ENCODE measurements at regions not wholly inside any gene's neighbourhood (a gene's known extent, or its start where the extent isn't known, plus 50 kb on each side); places are given as distances from the start of the nearest gene placed in this dataset.
"Not testable (repeated sequence)": the region's sequence is repeated elsewhere in the genome, so short reads cannot be mapped to it uniquely, and the experiment has no call there.

DNA sequence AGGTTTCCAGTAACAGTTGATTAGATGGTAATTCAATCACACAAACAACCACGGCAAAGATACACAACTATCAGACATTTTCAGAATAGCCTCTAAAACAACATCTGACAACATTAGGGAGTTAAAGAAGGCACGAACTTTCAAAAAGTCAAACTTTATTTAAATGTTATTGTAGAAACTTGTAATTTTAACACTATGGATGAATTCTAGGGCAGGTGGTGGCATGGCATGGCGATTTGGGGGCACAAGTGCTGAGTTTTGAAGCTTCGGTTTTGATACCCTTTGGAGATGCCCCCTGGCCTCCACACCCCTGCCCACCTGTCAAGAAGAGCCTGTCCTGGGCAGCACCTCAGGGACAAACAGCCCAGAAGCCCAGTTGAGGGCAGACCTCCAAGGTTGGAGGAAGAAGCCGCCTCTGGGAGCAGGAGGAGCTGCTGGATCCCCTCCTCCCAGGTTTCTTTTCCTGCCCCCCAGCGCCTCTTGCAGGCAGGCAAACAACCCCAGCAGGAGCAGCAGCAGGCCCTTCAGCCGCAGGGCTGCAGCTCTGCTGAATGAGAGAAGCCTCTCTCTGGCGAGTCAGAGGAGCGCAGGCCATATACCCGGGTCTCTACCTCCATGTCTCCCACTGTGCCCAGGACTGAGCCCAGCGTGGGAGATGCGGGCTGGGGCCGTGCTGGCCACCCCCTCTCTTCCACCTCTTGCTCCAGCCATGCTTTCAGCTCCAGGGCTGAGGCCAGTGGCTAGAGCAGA lies 102.1 kb upstream of the IGLL5 start:
- no peak for DNase-seq

DNA sequence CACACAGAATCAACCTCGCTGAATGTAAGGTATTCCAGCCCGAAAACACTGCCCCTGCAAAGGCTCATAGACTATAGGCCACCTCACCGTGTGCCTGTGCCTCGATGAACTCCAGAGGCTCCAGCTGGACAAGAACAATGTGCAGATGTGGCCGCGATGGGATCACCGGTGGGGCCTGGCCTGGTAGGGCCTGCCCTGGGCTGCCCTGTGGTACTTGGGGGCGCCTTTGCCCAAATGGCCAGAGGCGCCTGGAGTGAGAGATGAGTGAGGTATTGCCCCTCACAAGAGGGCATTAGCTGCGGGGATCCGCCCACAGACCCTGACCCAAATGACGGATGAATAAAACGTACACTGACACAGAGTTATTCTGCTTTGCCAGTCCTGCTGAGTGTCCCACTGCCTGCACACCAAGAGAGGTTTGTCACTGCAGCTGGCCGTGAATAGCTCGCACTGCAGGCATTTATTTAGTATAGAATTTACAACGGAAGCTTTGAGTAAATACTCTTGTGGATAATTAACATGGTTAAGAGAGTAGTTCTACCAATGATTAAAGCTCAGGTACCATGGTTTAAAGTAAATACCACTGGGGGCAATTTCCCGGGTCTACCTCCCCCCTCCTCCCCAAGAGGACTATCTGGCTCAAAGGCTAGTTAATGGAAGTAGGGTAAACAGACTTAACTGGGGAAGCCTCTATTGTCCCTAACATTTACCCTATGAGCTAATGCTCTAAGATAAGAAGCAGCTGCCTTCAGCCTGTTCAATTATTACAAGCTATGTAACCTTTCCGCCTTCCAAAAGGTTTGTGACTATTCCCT lies 101.1 kb upstream of the IGLL5 start:
- no peak for DNase-seq

DNA sequence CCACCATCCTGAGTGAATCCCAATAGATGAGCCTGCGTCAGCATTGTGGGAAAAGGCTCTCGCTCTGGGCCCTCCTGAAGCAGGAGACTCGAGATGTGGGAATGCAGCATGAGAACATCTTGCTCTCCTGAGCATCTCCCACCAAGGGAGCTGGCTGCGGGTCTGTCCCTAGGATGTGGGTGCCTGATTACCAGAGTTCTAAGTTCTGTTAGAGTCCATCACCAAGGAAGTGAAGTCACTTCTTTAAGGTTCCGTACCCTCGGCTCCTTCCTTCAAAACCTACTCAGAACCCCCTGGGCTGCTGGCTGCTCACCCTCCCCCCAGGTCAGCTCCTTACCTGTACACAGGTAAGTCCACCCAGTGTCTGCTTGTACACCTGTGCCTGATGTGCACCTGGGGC lies 100.5 kb upstream of the IGLL5 start:
- no peak for DNase-seq

DNA sequence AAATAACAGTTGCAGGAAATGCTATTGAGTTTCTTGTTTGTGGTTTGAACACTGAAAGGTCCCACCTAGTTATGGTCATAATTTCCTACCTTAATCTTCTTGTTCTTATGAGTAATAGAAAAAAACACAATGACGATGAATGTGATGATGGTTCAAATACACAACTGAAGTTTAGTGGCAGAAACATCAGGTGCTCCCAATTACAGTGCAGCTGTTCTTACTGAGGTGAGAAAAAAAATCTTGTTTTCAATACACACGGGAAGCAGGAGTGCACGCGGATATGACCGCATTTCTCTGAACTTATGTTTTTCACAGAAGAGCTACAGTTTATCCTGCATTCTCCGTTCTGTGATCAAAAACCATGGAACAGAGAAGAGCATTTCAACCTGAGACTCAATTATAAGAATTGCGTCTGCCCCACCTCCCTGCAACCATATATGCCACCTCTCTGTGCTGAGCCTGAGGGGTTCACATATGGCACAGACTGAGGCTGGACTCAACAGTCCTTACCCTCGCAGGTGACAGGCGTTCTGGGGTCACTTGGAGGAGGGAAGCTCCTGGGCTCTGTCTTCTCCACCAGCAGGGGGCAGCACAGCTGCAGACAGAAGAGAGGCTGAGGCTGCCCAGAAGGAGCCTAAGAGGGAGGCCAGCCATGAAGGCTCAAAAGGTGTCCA lies 99.7 kb upstream of the IGLL5 start:
- peak; percentile 29 for DNase-seq

DNA sequence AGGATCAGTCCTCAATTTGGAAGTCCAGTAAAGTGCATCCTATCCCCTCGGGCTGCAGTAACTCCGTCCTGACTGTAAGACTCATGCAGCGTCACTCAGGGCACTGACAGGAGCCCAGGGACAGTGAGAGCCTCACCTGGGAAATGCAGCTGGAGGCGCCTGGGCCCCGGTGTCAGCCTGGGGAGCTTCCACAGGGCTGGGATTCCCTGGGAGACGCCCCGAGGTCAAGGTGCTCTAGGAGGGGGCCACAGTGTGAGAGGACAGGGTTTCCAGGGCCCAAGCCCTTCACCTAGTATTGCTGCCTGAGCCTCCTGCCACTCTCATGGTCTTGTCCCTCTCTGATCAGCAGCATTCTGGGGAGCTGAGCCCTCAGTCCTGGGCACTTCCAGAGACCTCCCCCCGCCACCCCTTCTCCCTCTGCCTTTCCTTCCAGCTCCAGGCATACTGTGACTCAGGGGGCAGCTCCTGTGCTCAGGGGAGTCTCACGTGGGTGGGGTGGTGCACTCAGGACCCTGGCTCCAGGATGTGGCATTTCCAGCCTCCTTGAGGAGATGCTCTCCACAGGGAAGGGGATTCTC lies 99.1 kb upstream of the IGLL5 start:
- no peak for DNase-seq

DNA sequence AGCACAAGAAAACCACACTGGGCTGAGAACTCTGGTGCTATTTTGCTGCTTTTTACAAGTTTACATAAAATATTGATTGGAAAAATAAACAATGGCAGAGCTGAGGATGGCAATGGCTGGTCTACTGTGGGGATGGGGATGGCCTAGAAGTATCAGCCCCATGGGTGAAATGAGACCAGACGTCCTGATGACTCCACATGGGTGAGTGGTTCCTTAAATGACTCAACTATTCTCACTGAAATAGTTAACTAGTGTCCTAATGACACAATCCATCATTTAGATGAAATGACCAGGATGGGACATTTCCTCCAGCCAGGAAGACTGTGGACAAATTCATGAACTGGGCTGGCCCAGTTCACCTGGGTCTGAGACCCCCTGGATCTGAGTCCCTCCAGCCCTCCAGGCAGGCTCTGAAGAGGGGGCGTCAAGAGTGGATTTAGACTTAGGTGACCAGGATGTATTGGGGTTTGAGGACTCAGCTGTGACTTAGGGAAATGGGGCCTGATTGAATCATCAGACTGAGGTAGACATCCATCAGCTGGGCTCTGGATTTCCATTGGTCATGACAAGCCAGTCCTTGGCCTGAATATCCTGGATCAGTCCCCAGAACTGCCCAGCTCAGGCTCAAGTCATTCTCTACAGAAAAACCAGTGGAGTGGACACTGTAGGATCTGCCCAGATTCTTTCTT lies 98.2 kb upstream of the IGLL5 start:
- no peak for DNase-seq

DNA sequence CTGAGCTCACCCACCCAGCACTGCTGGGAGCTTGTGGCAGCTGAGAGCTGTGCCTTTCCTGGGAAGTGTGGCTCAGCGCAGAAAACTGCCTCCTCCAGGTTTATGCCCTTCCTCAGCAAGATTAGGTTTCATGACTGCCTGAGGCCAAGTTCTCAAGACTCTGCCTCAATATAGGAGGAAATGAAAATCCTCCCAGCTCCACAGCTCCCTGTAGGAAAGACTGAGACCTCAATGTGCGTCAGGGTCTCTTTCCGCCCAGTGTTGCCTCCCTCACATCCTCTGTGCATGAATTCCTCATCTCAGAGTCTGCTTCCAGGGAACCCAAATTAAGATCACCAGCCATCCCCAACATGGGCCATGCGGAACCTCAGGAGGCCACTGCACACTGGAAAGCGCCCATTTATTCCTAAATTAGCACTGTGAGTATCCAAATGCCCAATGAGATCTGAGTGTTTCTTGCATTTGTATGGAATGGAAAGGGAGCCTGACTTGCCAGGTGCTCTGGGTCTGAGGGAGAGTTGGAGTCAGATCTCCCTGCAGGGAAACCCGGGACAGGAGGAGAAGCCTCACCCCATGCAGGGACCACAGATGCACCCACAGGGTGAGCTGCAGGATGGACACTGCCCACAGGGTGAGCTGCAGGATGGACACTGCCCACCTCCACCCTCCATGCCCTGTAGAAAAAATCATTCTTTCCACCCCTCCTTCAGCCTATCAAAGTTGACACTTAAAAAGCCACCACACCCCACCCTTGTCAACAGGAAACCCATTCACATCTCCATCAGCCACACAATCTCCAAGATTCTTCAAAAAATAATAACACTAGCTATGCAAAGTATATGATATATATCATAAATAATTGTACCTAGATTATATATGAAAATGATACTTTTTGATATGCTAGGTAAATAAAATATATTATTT lies 97.4 kb upstream of the IGLL5 start:
- DNase-seq, result no peak

DNA sequence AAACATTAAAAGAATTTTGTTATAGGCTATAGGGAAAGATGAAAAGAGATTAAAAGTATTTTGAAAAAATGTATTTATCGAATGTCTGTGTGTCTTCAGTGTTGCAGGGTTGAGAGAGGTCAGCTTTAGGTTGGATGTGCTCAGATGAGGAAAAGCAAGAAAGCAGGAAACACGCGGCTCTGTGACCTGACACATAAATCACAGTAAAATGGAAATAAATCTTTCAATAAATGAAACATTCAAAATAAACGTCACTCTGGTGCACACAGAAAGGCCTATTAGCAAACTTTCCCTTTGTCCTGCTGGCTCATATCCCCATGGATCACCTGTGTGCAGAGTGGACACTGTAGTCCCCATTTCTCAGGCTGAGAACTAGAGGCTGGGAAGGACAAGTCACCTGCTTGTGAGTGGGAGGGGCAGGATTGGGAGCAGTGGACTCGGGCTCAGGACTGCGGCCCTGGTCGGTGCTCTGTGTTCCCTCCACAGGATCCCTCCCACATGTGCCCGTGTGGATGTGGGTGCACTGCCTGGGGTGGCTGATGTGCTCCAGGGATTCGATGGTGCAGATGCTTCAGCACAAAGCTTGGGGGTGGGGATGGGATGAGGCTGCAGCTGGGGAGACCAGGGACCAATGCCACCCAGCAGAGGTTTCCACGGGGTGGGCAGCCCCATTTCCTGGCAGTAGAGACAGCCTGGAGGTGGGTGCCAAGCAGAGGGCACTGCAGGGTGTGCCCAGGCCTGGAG lies 96.0 kb upstream of the IGLL5 start:
- no peak for DNase-seq

DNA sequence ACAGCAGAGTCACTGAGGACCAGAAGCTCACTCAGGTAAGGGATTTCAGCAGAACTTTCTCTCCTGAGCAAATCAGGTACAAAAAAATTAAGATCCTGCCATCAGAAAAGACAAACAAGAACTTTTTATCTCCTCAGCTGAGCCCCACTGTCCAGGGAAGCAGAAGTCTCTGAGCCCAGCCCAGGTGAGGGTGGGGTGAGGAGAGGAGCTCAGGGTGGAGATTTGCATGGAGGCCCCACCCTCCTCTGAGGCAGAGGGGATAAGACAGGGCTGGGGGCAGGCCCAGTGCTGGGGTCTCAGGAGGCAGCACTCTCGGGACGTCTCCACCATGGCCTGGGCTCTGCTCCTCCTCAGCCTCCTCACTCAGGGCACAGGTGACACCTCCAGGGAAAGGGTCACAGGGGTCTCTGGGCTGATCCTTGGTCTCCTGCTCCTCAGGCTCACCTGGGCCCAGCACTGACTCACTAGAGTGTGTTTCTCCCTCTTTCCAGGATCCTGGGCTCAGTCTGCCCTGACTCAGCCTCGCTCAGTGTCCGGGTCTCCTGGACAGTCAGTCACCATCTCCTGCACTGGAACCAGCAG lies 95.3 kb upstream of the IGLL5 start:
- not testable (repeated sequence) for DNase-seq

DNA sequence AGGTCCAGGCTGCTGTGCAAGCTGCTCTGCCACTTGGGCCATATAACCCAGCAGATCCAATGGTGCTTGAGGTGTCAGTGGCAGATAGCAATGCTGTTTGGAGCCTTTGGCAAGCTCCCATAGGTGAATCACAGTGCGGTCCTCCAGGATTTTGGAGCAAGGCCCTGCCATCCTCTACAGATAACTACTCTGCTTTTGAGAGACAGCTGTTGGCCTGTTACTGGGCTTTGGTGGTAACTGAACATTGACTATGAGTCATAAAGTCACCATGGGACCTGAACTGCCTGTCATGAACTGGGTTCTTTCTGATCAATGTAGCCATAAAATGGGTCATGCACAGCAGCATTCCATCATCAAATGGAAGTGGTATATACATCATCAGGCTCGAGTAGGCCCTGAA lies 92.0 kb upstream of the IGLL5 start:
- not testable (repeated sequence) for DNase-seq

DNA sequence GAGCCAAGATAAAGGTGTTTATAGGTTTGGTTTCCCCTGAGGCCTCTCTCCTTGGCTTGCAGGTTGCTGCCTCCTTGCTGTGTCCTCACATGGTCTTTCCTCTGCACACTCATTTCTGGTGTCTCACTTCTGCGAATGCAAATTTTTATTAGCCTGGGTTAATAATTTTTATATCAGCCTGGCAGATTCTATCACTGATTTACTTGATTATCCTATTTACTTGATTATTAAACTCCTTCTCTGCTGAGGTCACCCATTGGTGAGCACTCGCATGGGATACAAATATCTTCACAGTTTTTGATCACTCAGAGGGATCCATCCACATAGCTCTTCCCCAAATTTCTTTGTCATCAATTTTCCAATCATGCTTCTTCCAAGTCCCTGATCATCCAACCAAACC lies 90.9 kb upstream of the IGLL5 start:
- no peak for DNase-seq

DNA sequence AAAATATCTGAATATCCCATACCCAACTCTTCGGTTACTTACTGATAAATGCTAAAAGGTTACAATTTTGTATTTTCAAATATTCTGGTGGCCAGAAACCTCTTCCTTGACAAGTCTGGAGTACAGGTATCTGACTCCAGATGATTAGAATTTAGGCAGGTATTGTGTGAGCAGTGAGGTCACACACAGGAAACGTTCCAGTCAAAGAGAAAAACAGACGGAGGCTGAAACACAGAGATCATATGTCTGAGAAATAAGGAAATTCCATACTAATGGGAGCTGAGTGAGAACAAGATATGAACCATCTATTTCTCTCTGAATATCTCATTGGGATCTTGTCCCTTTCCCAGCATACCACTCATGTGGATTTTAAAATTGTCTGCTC lies 89.4 kb upstream of the IGLL5 start:
- no peak for DNase-seq

DNA sequence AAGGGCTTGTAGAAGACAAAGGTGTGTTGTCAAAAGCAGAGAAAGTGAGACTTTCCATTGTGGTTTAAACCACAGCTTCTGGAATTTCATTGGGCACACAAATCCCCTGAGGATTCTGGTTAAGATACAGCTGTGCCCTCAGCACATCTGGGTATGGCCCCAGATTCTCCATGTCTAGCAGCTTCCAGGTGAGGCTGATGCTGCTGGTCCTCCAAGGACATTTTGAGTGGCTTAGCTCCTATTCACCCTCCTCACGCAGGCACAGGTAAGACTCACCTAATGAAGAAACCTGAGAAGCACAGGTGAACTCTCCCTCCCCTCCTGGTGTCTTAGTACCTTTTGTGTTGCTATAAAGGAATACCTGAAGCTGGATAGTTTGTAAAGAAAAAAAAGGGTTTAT lies 88.9 kb upstream of the IGLL5 start:
- DNase-seq, result no peak

DNA sequence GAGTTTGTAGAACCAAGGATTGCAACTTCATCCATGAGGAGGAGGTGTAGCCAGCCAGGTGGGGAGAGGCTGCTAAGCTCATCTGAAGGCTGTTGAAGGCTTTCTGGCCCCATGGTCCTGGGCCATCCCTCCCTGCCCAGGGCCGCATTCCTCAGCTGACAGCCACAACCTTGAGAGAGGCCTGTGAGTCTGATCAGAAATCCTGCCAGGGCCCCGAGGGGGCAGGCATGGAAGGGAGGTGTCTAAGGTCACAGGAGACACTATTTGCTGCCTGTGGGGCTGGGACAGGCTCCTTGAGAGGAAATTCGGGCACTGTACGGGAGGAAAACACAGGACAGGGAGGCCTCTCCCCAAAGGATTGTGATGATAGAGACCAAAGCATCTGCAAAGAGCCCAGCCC lies 88.1 kb upstream of the IGLL5 start:
- no peak for DNase-seq

DNA sequence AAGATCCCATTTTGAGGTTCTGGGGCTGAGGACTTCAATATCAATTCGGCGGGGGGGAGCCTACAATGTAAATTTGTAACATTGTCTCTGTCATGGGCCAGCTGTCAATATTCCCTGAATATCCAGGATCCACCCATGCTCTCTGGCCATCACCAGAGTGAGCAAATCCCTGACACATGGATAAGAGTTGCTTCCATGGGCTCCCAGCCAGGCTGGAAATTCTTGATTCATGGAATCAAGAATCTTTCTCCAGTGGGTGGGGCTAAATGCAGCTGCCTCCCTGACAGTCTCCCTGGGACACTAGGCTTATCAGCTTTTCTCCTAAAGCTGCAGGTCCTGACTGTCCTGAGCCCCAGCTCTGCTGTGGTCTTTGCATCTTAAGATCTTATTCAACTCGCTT lies 86.9 kb upstream of the IGLL5 start:
- no peak for DNase-seq

DNA sequence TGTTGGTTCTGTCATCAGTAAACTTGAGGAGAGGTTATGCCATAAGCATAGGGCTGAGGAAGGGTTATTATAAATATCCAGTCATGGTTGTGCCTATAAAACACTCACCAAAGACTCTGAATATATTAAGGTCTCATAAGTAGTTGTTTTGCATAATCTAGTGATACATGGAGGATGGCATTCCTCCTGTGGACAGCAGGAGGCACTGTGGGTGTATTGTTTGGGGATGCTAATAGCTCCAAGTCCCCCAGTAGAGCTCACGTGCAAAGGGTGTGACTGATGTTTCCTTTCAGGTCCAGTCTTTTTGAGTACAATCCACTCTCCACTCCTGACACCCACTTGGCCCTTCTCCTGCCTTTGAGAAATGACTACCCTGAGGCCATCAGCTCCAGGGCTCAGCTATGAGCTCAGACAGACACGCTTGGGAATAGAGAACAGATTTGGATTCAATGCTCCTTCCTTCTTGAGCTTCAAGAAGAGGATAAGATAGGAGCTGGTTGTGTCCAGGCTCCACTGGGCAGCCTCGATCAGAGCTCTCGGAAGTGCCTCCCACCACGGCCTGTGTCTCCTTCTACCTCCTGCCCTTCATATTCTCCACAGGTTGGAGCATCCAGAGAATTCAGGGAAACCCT lies 85.2 kb upstream of the IGLL5 start:
- no peak for DNase-seq

DNA sequence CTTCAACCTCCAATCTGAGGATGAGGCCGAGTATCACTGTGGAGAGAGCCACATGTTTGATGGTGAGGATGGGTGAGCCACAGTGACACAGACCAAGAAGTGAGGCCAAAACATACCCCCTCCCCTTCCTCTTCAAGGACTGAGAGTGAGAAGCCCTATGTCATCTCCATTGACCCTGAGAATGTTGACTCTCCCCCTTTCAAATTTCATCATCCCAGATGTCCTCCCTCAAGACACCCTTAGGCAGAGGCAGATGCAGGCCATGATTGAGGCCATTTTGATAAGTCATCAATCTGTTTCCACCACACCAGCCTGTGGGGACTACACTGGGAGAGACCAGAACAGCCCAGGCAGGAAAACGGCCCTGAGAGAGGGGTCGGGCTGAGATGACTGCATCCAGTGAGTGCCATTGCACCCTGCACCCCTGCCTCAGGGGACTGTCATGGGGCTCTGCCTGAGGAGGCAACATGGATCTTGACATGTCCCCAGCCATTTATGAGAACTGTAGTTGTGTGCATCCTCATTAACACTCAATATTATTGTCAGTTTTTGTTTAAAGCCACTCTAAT lies 84.2 kb upstream of the IGLL5 start:
- no peak for DNase-seq

DNA sequence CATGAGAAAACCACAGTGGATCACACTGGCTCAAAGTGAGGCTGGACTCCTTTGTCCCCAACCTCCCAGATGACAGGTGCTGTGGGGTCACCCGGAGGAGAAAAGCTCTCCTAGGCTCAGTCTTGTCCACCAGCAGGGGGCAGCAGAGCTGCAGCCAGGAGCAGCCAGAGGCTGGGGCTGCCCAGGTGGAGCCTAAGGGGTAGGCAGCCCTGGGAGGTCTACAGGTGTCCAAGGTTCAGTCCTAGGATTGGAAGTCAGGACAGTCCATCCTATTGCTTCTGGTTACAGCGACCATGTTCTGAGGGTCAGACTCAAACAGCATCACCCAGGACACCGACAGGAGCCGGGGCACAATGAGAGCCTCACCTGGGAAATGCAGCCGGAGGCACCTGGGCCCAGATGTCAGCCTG lies 77.6 kb upstream of the IGLL5 start:
- DNase-seq, result peak; percentile 22

DNA sequence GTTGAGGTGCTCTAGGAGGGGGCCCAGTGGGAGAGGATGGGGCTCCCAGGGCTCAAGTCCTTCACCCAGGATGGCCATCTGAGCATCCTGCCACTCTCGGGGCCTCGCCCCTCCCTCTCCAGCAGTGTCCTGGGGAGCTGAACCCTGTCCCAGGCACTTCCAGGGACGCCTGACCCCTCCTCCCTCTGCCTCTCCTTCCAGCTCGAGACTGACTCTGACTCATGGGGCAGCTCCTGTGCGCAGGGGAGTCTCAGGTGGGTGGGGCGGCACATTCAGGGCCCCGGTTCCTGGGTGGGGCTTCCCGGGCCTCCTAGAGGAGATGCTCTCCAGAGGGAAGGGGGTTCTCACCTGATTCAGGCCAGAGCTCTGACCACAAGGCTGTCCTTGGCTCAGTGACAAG lies 77.1 kb upstream of the IGLL5 start:
- no peak for DNase-seq
